ENCODE measurements at regions not wholly inside any gene's neighbourhood (a gene's known extent, or its start where the extent isn't known, plus 50 kb on each side); places are given as distances from the start of the nearest gene placed in this dataset.

GRCh38 chr22:34116126-34116525 is 195.8 kb upstream of the LARGE1 start:
- TF ChIP-seq CTCF (conservative IDR thresholded peaks at IDR 0.05 in 1 of 2, IDR thresholded peaks at IDR 0.05 in 1 of 2; ENCODE audit: low read depth in 1 of 2, low read length in 2 of 2) (no peak), EZH2 (IDR thresholded peaks at IDR 0.05; ENCODE audit: low read length, missing control alignments) (no peak)
